GM20000 (cell line): ENCODE measurements at regions not wholly inside any gene's neighbourhood (a gene's known extent, or its start where the extent isn't known, plus 50 kb on each side); places are given as distances from the start of the nearest gene placed in this dataset.

Experiments
- DNase-seq: peaks from one replicate; pipeline ENCODE4 v3.0.0; 2012; ENCODE audit warnings: low spot score
- TF ChIP-seq, protein P1 (sequence below): IDR thresholded peaks from 2 replicates; pipeline ENCODE4 v1.5.1; 2012; ENCODE audit warnings: mild to moderate bottlenecking, control low read depth; ENCODE audit errors: extremely low read depth, missing control alignments

- TF ChIP-seq, protein P1, sequence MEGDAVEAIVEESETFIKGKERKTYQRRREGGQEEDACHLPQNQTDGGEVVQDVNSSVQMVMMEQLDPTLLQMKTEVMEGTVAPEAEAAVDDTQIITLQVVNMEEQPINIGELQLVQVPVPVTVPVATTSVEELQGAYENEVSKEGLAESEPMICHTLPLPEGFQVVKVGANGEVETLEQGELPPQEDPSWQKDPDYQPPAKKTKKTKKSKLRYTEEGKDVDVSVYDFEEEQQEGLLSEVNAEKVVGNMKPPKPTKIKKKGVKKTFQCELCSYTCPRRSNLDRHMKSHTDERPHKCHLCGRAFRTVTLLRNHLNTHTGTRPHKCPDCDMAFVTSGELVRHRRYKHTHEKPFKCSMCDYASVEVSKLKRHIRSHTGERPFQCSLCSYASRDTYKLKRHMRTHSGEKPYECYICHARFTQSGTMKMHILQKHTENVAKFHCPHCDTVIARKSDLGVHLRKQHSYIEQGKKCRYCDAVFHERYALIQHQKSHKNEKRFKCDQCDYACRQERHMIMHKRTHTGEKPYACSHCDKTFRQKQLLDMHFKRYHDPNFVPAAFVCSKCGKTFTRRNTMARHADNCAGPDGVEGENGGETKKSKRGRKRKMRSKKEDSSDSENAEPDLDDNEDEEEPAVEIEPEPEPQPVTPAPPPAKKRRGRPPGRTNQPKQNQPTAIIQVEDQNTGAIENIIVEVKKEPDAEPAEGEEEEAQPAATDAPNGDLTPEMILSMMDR, result no peak
- DNase-seq, result no peak
These were observed 128.3 kb downstream of the HSD17B3 start for GRCh38 chr9:96173640-96174039.

DNA sequence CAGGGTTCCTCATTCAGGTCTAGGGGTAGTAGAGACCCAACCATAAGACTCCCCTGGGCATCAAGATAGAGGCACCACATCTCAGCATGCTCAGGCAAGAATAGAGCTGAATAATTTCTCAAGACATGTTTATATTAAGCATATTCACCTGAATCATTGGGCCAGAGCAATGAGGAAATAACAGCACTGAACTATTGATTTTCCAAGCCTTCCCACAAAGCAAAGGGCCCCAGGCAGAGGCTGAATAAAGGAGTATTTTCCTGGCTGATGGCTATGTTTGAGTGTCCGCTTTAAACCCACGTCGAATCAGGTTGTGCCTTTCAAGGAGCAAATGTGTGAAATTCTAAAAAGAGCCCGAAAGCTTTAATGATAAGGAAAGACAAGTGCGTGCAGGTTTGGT, 129.2 kb downstream of the HSD17B3 start:
- DNase-seq, result no peak
- TF ChIP-seq, protein P1, result no peak

- TF ChIP-seq, protein P1, result no peak
- no peak for DNase-seq
These were observed 130.2 kb downstream of the HSD17B3 start for GRCh38 chr9:96171728-96172127.

- DNase-seq, result no peak
These were observed 132.1 kb downstream of the HSD17B3 start for GRCh38 chr9:96169901-96170300.

DNA sequence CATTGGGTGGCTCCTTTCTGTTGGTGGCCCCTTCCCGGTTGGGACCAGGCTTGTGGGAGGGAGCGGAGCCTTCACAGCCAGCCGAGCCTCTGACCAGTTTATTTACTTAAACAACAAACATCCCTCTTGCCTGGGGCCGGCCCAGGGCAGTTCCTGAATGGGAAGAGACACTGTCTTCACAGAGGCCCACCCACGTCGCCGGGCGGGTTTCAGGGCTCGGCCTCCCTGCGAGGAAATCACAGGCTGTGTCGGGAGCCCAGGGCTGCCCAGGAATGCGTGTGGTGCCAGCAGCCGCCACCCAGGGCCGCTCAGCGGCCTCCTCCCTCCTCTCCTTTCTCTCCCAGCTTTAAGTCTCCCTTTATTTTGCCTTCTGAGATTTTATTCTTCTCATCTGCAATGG, 132.5 kb downstream of the HSD17B3 start:
- DNase-seq, result no peak
- TF ChIP-seq, protein P1, result no peak

More at GRCh38 chr9:96169901-96170300, 132.1 kb downstream of the HSD17B3 start:
- TF ChIP-seq, protein P1, result no peak

DNA sequence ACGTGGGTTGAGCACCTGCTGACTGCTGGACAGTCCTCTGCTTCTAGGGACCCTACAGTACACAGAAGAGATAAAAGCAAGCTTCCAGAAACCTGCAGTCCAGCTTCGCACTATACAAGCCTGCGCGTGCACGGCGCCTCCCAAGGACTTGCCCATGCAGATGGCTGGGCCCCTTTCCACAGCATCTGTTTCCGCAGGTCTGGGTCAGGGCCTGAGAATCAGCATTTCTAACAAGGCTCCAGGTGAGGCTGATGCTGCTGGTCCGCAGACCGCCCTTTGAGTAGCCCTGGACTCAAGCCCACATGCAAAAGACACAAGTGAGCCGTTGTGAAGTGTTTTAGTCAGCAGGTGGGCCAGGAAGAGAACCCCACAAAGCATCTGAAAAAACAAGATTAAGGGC, 133.1 kb downstream of the HSD17B3 start:
- DNase-seq, result no peak
- TF ChIP-seq, protein P1, result no peak

DNA sequence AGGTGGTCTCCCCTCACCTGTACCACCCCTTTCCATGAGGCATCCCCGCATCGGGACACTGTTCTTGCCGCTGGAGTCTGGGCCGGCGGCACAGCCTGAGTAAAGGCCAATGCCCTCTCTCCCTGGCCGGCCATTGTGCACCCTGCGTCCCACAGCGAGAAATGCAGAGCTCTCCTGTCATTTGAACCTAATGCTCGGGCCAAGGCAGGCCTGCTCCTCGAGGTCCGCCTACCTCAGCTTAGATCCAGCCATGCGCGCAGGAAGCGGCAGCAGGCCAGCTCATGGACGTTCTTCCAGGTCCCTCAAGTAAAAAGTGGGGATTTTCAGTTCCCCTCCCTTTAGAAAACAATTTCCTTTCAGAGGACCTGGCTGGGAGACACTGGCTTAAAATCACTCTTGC, 135.0 kb downstream of the HSD17B3 start:
- DNase-seq, result no peak
- TF ChIP-seq, protein P1, result no peak
